Pancreas (tissue), 10 donors: ENCODE measurements at regions not wholly inside any gene's neighbourhood (a gene's known extent, or its start where the extent isn't known, plus 50 kb on each side); places are given as distances from the start of the nearest gene placed in this dataset.

Experiments
- ATAC-seq, 4 donors: fragments of 200-7000 bp; cut with Tn5 transposase; one replicate each; pipeline versions ENCODE4 v1.8.0 to v1.9.1; 2020; ENCODE audit warnings: mild to moderate bottlenecking in 4 of 4, moderate library complexity in 4 of 4
- DNase-seq, 6 donors: peaks; one replicate each; pipeline ENCODE4 v3.0.0-alpha.2; 2020
- FAIRE-seq: peaks from 2 replicates; lab custom pipeline; 2012; peaks lifted over from hg19 to GRCh38; lab: Jason Lieb, UNC
- H3K27ac ChIP-seq, 4 donors: fragments of 200-600 bp; sonication (generic); 1 replicate in 3 of 4; 2 replicates in 1 of 4; pipeline versions ENCODE4 v1.5.0 to v1.8.0; 2020
- H3K27me3 ChIP-seq, 4 donors: fragments of 200-600 bp; one replicate each; pipeline ENCODE4 v1.8.0; 2021
- H3K36me3 ChIP-seq, 3 donors: fragments of 200-600 bp; sonication (generic) in 1 of 3; one replicate each; pipeline versions ENCODE4 v1.5.0 to v1.8.0; 2020 to 2021
- H3K4me1 ChIP-seq, 3 donors: fragments of 200-600 bp; one replicate each; pipeline ENCODE4 v1.8.0; 2021
- H3K4me3 ChIP-seq, 4 donors: fragments of 200-600 bp; sonication (generic) in 2 of 4; one replicate each; pipeline versions ENCODE4 v1.5.0 to v1.8.0; 2020 to 2021
- H3K9me3 ChIP-seq, 4 donors: fragments of 200-600 bp; one replicate each; pipeline ENCODE4 v1.8.0; 2021
- WGBS, 2 donors: extraction: QIAGEN DNeasy Blood & Tissue Kit; methylation state at CpG; one replicate each; pipeline ENCODE4 v1.1.7; 2013; 5-methylcytosine and 5-hydroxymethylcytosine counted together
- intact Hi-C, 3 donors: fragments of 100-400 bp; cut with DNase I; formaldehyde crosslinking; loops; one replicate each; pipeline versions ENCODE4 v1.11.1 to v1.14.2; 2022
- TF ChIP-seq, protein P1 (sequence below), 4 donors: fragments of 200-600 bp; sonication (generic) in 3 of 4; IDR thresholded peaks; one replicate each; pipeline versions ENCODE4 v1.5.0 to v1.8.0; 2021; ENCODE audit warnings: antibody characterized with exemption in 4 of 4
- donor health status: healthy with polysubstance abuse.
- donor health status: DM: no; HTN: no; CAD: no; lungs with moderate emphysema.
- donor health status: DM: no; HTN: no; CAD: no.
- donor health status: control.
- donor health status: control.
- donor health status: Bipolar disorder and iron deficiency.
- donor health status: DM: yes; HTN: yes; CAD: no.
- donor health status: DM: no; HTN: no; CAD: no.
- donor health status: DM: no; HTN: no; CAD: no.
- donor health status: DM: yes; HTN: yes; CAD: no.

GRCh38 chr17:73906896-73907870 lies 262.9 kb upstream of the SDK2 start:
- H3K27me3 ChIP-seq = no peaks in the 10 kb centered on the region
- no peak overlapping the region for H3K4me3 ChIP-seq
- H3K27ac ChIP-seq = no peak overlapping the region
- TF ChIP-seq, protein P1, sequence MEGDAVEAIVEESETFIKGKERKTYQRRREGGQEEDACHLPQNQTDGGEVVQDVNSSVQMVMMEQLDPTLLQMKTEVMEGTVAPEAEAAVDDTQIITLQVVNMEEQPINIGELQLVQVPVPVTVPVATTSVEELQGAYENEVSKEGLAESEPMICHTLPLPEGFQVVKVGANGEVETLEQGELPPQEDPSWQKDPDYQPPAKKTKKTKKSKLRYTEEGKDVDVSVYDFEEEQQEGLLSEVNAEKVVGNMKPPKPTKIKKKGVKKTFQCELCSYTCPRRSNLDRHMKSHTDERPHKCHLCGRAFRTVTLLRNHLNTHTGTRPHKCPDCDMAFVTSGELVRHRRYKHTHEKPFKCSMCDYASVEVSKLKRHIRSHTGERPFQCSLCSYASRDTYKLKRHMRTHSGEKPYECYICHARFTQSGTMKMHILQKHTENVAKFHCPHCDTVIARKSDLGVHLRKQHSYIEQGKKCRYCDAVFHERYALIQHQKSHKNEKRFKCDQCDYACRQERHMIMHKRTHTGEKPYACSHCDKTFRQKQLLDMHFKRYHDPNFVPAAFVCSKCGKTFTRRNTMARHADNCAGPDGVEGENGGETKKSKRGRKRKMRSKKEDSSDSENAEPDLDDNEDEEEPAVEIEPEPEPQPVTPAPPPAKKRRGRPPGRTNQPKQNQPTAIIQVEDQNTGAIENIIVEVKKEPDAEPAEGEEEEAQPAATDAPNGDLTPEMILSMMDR (IDR thresholded peaks at IDR 0.05) = no peak
- WGBS, 2 donors = 55 to 79% methylated on average over 18 of the region's 18 CpGs
- no peaks in the 10 kb centered on the region for H3K9me3 ChIP-seq
- intact Hi-C loops = no loop called here
- no peak for FAIRE-seq
- DNase-seq = no peak
- no peak for ATAC-seq
- no peaks in the 10 kb centered on the region for H3K36me3 ChIP-seq
- no peaks in the 10 kb centered on the region for H3K4me1 ChIP-seq

DNA sequence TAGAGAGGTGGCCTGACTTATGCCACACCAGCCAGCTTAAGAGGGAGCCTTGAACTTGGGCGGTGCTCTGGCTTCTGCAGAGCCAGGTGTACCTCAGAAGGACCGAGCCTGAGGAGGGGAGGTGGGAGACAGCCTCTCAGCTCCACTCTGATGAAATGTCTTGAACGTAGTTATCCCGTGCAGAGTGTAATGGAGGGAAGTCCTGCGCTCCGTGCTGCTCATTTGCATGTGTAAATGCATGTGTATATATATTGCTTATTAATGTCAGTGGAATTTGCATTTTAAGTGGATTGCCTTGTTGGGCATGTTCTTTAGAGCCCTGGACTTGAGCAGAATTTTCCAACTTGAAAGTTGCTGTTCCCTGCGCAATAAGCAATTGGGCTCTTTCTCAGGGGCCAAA lies 264.9 kb upstream of the SDK2 start:
- DNase-seq = no peak
- H3K4me1 ChIP-seq = no peaks in the 10 kb centered on the region
- no peaks in the 10 kb centered on the region for H3K27me3 ChIP-seq
- ATAC-seq = no peak
- H3K4me3 ChIP-seq = no peak overlapping the region
- H3K9me3 ChIP-seq = no peaks in the 10 kb centered on the region
- H3K36me3 ChIP-seq = no peaks in the 10 kb centered on the region
- TF ChIP-seq, protein P1 (IDR thresholded peaks at IDR 0.05) = no peak
- 62 to 89% methylated on average over 7 of the region's 7 CpGs for WGBS, 2 donors
- intact Hi-C loops = no loop called here
- no peak overlapping the region for H3K27ac ChIP-seq
- FAIRE-seq = no peak

DNA sequence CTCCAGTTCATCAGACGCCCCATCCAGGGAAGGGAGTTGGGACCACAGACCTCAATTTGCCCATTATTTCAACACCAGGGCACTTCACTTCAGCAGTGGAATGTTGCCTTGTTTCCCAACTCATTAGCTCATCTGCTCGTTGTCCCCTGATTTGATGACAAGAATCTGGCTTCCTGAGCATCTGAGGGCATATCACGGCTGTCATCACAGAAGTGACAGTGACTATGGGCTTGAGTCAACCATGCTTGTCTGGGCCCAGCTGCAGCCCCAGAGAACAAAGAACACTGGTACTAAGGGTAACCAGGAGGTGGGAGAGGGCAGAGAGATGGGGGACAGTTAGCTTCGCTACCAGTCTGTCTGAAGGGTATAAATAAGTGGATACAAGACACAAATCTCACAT lies 266.0 kb upstream of the SDK2 start:
- TF ChIP-seq, protein P1 (IDR thresholded peaks at IDR 0.05) = no peak
- ATAC-seq = no peak
- H3K4me3 ChIP-seq = no peak overlapping the region
- no peak overlapping the region for H3K27ac ChIP-seq
- intact Hi-C loops = no loop called here
- H3K9me3 ChIP-seq = no peaks in the 10 kb centered on the region
- FAIRE-seq = no peak
- H3K4me1 ChIP-seq = no peaks in the 10 kb centered on the region
- DNase-seq = no peak
- no peaks in the 10 kb centered on the region for H3K27me3 ChIP-seq
- WGBS, 2 donors = 69 to 83% methylated on average over 4 of the region's 4 CpGs
- H3K36me3 ChIP-seq = no peaks in the 10 kb centered on the region

GRCh38 chr17:73910821-73911515 lies 266.7 kb upstream of the SDK2 start:
- Histone ChIP-seq H3K4me3 (no peak overlapping the region), H3K4me1 (no peaks in the 10 kb centered on the region), H3K36me3 (no peaks in the 10 kb centered on the region), H3K27ac (no peak overlapping the region), H3K27me3 (no peaks in the 10 kb centered on the region), H3K9me3 (no peaks in the 10 kb centered on the region)
- WGBS, 2 donors = 55 to 81% methylated on average over 5 of the region's 5 CpGs
- intact Hi-C loops = no loop called here
- DNase-seq (no peak), ATAC-seq (no peak), FAIRE-seq (no peak)
- TF ChIP-seq, protein P1 (IDR thresholded peaks at IDR 0.05) = no peak
